Karpas-422 (cell line): ENCODE measurements at regions not wholly inside any gene's neighbourhood (a gene's known extent, or its start where the extent isn't known, plus 50 kb on each side); places are given as distances from the start of the nearest gene placed in this dataset.

ENCODE experiments used
- DNase-seq: peaks from one replicate; pipeline ENCODE4 v3.0.0-alpha.2; 2015
- H2AFZ ChIP-seq: fragments of 200-600 bp; sonication (generic); 2 replicates; pipeline ENCODE4 v1.6.1; 2014; ENCODE audit warnings: antibody characterized with exemption, low read length, mixed read lengths
- H3K27ac ChIP-seq: fragments of 200-600 bp; sonication (generic); 2 replicates; pipeline ENCODE4 v1.5.1; 2014; ENCODE audit warnings: mild to moderate bottlenecking, low read length, moderate library complexity
- H3K27me3 ChIP-seq: fragments of 200-600 bp; sonication (generic); 2 replicates; pipeline ENCODE4 v1.6.1; 2014; ENCODE audit warnings: low read length, mixed read lengths
- H3K36me3 ChIP-seq: fragments of 200-600 bp; sonication (generic); 2 replicates; pipeline ENCODE4 v1.6.1; 2014; ENCODE audit warnings: low read length, mixed read lengths; ENCODE audit not compliant: insufficient read depth
- H3K4me1 ChIP-seq: fragments of 200-600 bp; sonication (generic); 2 replicates; pipeline ENCODE4 v1.6.1; 2014; ENCODE audit warnings: mild to moderate bottlenecking, low read length, mixed read lengths
- H3K4me2 ChIP-seq: fragments of 200-600 bp; sonication (generic); 2 replicates; pipeline ENCODE4 v1.6.1; 2014; ENCODE audit warnings: low read length, low read depth, mild to moderate bottlenecking; ENCODE audit not compliant: poor library complexity, severe bottlenecking
- H3K4me3 ChIP-seq: fragments of 200-600 bp; sonication (generic); 2 replicates; pipeline ENCODE4 v1.5.1; 2014; ENCODE audit warnings: mild to moderate bottlenecking, antibody characterized with exemption, low read length, mixed read lengths
- H3K79me2 ChIP-seq: fragments of 200-600 bp; sonication (generic); 2 replicates; pipeline ENCODE4 v1.6.1; 2014; ENCODE audit warnings: mild to moderate bottlenecking, low read length, mixed read lengths
- H3K9ac ChIP-seq: fragments of 200-600 bp; sonication (generic); 2 replicates; pipeline ENCODE4 v1.6.0; 2014; ENCODE audit warnings: low read length
- H3K9me2 ChIP-seq: fragments of 200-600 bp; sonication (generic), shearing (Covaris generic); replicated peaks from 2 replicates; pipeline ENCODE4 v1.6.0; 2014; ENCODE audit warnings: mild to moderate bottlenecking, low read length, moderate library complexity; ENCODE audit not compliant: insufficient read depth
- H3K9me3 ChIP-seq: fragments of 300-700, 200-600 bp; sonication (generic); 2 replicates; pipeline ENCODE4 v1.6.1; 2014; ENCODE audit warnings: low read length, mixed read lengths
- H4K20me1 ChIP-seq: fragments of 200-600 bp; sonication (generic); 2 replicates; pipeline ENCODE4 v1.6.1; 2014; ENCODE audit warnings: mild to moderate bottlenecking, antibody characterized with exemption, low read length, low read depth; ENCODE audit not compliant: insufficient read depth

DNA sequence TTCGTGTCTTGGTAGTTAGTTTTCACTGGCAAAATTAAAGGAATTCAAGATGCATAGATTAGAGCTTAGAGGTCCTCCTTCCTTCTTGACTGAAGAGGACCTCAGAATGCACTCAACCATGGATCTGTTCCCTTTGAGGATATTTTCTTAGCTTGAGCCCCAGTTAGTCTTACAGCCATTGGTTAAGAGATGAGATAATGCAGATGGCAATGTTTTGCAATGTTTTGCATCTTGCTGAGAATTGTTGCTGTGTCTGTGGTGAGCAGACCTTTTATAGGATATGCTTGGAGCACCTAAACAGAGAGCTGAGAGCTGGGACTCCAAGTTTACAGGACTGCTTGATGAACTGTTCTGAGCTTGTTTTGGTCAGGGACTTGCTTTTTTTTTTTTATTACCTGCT is 107.5 kb downstream of the TMEM170B start:
- Histone ChIP-seq H2AFZ (no peak overlapping the region), H3K4me1 (peaks cover 12% of the 10 kb centered on the region), H3K9me2 (no peaks in the 10 kb centered on the region), H3K9ac (no peak overlapping the region), H3K27me3 (no peaks in the 10 kb centered on the region), H3K27ac (peak overlapping the region; percentile 39; the same call in 1 of the 2 replicates), H3K4me2 (peak overlapping the region; percentile 31), H3K4me3 (0 out of 2 replicates have a peak overlapping the region, but pooled peaks have one; percentile 2), H3K36me3 (no peaks in the 10 kb centered on the region), H3K79me2 (no peaks in the 10 kb centered on the region), H3K9me3 (peaks cover 5% of the 10 kb centered on the region; the same call in 1 of the 2 replicates), H4K20me1 (no peaks in the 10 kb centered on the region)
- DNase-seq, result peak; percentile 63

DNA sequence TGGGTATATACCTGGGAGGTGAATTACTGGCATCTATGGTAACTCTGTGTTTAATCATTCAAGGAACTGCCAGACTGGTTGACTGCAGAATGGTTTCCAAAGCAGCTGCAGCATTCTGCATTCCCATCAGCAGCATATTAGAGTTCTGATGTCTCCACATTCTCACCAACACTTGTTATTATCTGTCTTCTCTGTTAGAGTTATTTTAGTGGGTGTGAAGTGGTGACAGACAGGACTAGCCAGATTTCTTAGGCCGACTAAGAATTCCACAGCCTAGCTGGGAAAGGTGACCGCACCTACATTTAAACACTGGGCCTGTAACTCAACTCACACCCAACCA is 110.9 kb downstream of the TMEM170B start:
- H3K9ac ChIP-seq, result no peak overlapping the region
- no peak overlapping the region for H3K4me2 ChIP-seq
- H3K9me2 ChIP-seq, result no peaks in the 10 kb centered on the region
- H3K36me3 ChIP-seq, result no peaks in the 10 kb centered on the region
- no peak overlapping the region for H2AFZ ChIP-seq
- H3K9me3 ChIP-seq, result peaks cover 5% of the 10 kb centered on the region; the same call in 1 of the 2 replicates
- no peak overlapping the region for H3K27ac ChIP-seq
- H3K27me3 ChIP-seq, result no peaks in the 10 kb centered on the region
- no peaks in the 10 kb centered on the region for H3K79me2 ChIP-seq
- DNase-seq, result no peak
- no peak overlapping the region for H3K4me3 ChIP-seq
- no peaks in the 10 kb centered on the region for H4K20me1 ChIP-seq
- peaks cover 24% of the 10 kb centered on the region for H3K4me1 ChIP-seq

DNA sequence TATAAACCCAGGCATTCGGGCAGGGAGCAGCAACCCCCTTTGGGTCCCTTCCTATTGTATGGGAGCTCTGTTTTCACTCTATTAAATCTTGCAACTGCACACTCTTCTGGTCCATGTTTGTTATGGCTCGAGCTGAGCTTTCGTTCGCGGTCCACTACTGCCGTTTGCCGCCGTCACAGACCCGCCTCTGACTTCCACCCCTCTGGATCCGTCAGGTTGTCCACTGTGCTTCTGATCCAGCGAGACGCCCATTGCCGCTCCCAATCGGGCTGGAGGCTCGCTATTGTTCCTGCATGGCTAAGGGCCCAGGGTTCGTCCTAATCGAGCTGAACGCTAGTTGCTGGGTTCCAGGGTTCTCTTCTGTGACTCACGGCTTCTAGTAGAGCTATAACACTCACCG is 111.3 kb downstream of the TMEM170B start:
- H3K27me3 ChIP-seq, result no peaks in the 10 kb centered on the region
- H3K36me3 ChIP-seq, result no peaks in the 10 kb centered on the region
- no peak overlapping the region for H3K4me3 ChIP-seq
- peaks cover 29% of the 10 kb centered on the region for H3K4me1 ChIP-seq
- no peak overlapping the region for H2AFZ ChIP-seq
- no peak overlapping the region for H3K27ac ChIP-seq
- peaks cover 5% of the 10 kb centered on the region; the same call in 1 of the 2 replicates for H3K9me3 ChIP-seq
- no peaks in the 10 kb centered on the region for H3K9me2 ChIP-seq
- H4K20me1 ChIP-seq, result no peaks in the 10 kb centered on the region
- H3K4me2 ChIP-seq, result no peak overlapping the region
- no peaks in the 10 kb centered on the region for H3K79me2 ChIP-seq
- H3K9ac ChIP-seq, result no peak overlapping the region
- DNase-seq, result no peak

DNA sequence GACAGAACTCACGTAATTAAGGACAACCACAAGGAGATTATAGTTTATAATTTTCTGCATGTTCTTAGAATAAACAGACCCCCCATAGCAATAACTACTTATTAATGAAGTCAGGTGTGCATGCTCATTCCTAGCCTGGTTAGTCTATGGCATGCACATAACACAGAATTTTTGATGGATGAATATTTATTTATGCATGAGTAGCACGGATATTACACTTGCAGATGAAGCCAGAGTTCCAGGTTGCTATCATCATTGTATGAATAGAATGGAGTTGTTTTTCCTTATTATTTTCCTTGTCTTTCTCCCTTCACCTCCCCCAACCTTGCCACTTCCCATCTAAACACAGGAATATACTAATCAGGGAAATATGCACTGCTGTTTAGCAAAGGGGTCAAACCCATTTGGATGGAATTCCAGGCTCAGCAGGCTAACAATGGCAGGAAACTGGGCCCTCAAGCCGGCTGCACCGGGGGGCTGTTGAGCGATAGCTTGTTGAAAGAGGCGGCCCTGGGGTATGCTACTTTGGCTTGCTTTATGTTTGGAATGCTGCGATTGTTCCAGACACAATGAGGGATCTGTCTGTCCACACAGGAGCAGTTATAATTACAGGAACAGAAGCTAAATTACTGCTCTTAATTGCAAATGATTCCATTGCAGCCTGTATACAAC is 112.6 kb downstream of the TMEM170B start:
- Histone ChIP-seq H3K4me1 (peaks cover 36% of the 10 kb centered on the region), H3K27ac (no peak overlapping the region), H3K79me2 (no peaks in the 10 kb centered on the region), H3K9ac (no peak overlapping the region), H4K20me1 (no peaks in the 10 kb centered on the region), H3K36me3 (no peaks in the 10 kb centered on the region), H3K9me2 (no peaks in the 10 kb centered on the region), H3K4me3 (no peak overlapping the region), H3K4me2 (no peak overlapping the region), H3K27me3 (no peaks in the 10 kb centered on the region), H3K9me3 (peaks cover 5% of the 10 kb centered on the region; the same call in 1 of the 2 replicates), H2AFZ (no peak overlapping the region)
- DNase-seq, result no peak

DNA sequence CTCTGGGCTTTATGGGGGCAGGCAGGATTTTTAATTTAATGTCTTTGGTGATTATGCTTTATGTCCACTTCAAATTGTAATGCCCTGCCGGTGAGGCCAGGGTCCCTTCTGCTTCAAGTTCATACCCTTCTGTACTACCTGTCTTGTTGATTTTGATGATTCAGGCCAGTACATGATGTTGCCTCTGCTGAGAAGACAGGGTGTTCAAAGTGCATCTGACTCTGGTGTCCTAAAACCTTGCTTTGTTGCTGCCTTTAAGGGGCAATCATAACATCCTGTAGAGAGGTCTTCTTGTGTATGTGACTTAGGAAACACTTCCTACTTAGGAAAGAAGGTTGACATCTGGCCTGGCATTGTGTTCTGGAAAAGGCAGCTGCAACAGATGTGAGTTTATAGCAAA is 113.2 kb downstream of the TMEM170B start:
- H2AFZ ChIP-seq, result no peak overlapping the region
- H4K20me1 ChIP-seq, result no peaks in the 10 kb centered on the region
- H3K4me2 ChIP-seq, result no peak overlapping the region
- no peak overlapping the region for H3K4me3 ChIP-seq
- H3K9me3 ChIP-seq, result peaks cover 5% of the 10 kb centered on the region; the same call in 1 of the 2 replicates
- H3K9ac ChIP-seq, result no peak overlapping the region
- no peaks in the 10 kb centered on the region for H3K79me2 ChIP-seq
- no peaks in the 10 kb centered on the region for H3K36me3 ChIP-seq
- H3K4me1 ChIP-seq, result peaks cover 33% of the 10 kb centered on the region
- DNase-seq, result no peak
- H3K27ac ChIP-seq, result no peak overlapping the region
- no peaks in the 10 kb centered on the region for H3K9me2 ChIP-seq
- H3K27me3 ChIP-seq, result no peaks in the 10 kb centered on the region

DNA sequence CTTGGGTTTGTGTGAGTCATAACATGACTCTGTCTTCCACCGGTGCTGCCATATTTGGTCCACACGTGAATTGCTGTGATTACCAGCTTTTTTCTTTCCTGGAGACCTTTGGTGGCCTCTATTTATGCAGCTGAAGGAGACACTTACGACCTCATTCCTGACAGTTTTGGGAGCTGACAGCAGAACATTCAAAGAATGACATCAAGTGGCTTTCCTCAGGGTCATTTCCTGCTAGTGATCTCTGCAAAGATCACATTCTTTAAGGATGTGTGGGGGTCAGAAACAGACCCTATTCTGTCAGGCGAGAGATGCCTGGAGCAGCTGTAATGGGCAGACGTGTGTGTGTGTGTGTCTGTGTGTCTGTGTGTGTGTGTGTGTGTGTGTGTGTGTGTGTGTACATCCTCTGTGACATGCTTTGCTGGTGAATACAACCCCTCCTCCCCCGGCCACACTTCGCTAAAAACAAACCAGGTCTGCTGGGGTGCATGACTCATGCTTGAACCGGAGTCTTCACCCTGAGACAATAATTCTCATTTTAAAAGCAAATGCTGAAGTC is 115.6 kb downstream of the TMEM170B start:
- peak; percentile 86 for DNase-seq
- Histone ChIP-seq H3K79me2 (no peaks in the 10 kb centered on the region), H3K9ac (no peak overlapping the region), H3K4me1 (peaks cover 42% of the 10 kb centered on the region), H2AFZ (no peak overlapping the region), H3K36me3 (no peaks in the 10 kb centered on the region), H3K27ac (peak overlapping the region; percentile 93), H3K9me2 (no peaks in the 10 kb centered on the region), H3K9me3 (no peaks in the 10 kb centered on the region; the same call in 1 of the 2 replicates), H3K27me3 (no peaks in the 10 kb centered on the region), H3K4me3 (no peak overlapping the region), H4K20me1 (no peaks in the 10 kb centered on the region), H3K4me2 (peak overlapping the region; percentile 62)

DNA sequence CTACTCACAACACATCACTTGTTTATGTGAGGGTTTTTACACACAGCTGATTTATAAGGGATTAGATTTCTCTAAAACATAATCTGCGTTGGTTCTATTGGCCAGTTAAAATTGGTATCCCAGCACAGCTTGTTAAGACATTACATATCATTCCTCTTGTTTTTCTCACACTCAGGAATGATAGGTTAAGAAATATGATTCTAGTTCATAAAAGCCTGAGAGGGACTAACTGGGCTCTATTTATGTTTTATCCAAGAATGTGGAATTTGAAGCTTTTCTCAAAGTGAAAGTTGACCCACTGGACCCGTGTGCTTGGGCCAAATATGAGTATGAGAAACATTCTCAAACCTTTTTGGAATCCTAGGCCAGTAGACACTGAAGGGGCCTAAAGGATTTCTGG is 117.3 kb downstream of the TMEM170B start:
- no peak for DNase-seq
- Histone ChIP-seq H3K4me2 (peak overlapping the region; percentile 62), H3K4me3 (peak overlapping the region; percentile 6; the same call in 1 of the 2 replicates)

DNA sequence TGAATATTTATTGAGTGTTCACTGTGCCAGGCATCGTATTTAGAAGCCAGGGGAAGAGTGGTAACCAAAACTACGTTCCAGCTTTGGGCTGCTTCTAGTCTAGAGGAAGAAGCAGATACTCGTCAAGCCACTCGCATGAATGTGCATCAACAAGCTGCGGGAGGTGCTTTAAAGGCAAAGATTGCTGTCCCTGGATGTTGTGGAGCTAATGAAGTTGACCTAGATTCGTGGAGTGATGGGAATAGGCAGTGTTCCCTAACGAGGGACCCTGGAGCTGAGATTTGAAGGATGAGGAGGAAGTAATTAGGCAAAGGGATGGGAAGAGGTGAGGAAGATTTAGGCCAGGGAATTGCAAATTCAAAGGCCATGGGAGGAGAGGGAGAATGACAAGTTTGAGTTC is 118.9 kb downstream of the TMEM170B start:
- no peaks in the 10 kb centered on the region for H3K9me3 ChIP-seq
- H2AFZ ChIP-seq, result no peak overlapping the region
- no peaks in the 10 kb centered on the region for H3K27me3 ChIP-seq
- no peaks in the 10 kb centered on the region for H3K9me2 ChIP-seq
- no peak overlapping the region; the same call in 1 of the 2 replicates for H3K27ac ChIP-seq
- no peaks in the 10 kb centered on the region for H3K79me2 ChIP-seq
- H3K9ac ChIP-seq, result no peak overlapping the region
- no peak overlapping the region for H3K4me2 ChIP-seq
- no peak overlapping the region for H3K4me3 ChIP-seq
- no peak for DNase-seq
- no peaks in the 10 kb centered on the region for H3K36me3 ChIP-seq
- peaks cover 41% of the 10 kb centered on the region for H3K4me1 ChIP-seq
- H4K20me1 ChIP-seq, result no peaks in the 10 kb centered on the region

More for the DNA sequence above, 117.3 kb downstream of the TMEM170B start:
- Histone ChIP-seq H3K36me3 (no peaks in the 10 kb centered on the region), H2AFZ (no peak overlapping the region), H3K27ac (peak overlapping the region; percentile 93), H3K27me3 (no peaks in the 10 kb centered on the region), H4K20me1 (no peaks in the 10 kb centered on the region), H3K9me3 (no peaks in the 10 kb centered on the region), H3K9ac (peak overlapping the region; percentile 15; the same call in 1 of the 2 replicates), H3K79me2 (no peaks in the 10 kb centered on the region), H3K9me2 (no peaks in the 10 kb centered on the region), H3K4me1 (peaks cover 42% of the 10 kb centered on the region)
